Small intestine (tissue), 7 donors: ENCODE measurements at regions not wholly inside any gene's neighbourhood (a gene's known extent, or its start where the extent isn't known, plus 50 kb on each side); places are given as distances from the start of the nearest gene placed in this dataset.

Experiments used
- DNase-seq, 2 donors: peaks; one replicate each; pipeline versions ENCODE4 v3.0.0 to v3.0.0-alpha.2; 2013
- FAIRE-seq: peaks from 2 replicates; lab custom pipeline; 2012; peaks lifted over from hg19 to GRCh38; lab: Jason Lieb, UNC
- H3K27ac ChIP-seq, 3 donors: one replicate each; pipeline ENCODE4 v1.5.1; 2013; ENCODE audit warnings: low read length in 2 of 3, mild to moderate bottlenecking in 2 of 3, control low read depth in 1 of 3, inconsistent platforms in 1 of 3, low read depth in 1 of 3, moderate library complexity in 1 of 3
- H3K27me3 ChIP-seq, 3 donors: one replicate each; pipeline ENCODE4 v1.6.1; 2013; ENCODE audit warnings: low read length in 3 of 3, inconsistent platforms in 1 of 3; ENCODE audit not compliant: control insufficient read depth in 3 of 3, insufficient read depth in 3 of 3
- H3K36me3 ChIP-seq, 3 donors: one replicate each; pipeline ENCODE4 v1.6.1; 2013; ENCODE audit warnings: low read length in 3 of 3, inconsistent platforms in 1 of 3, low read depth in 1 of 3, mild to moderate bottlenecking in 1 of 3, moderate library complexity in 1 of 3; ENCODE audit not compliant: control insufficient read depth in 3 of 3, insufficient read depth in 2 of 3
- H3K4me1 ChIP-seq, 3 donors: one replicate each; pipeline ENCODE4 v1.6.1; 2013; ENCODE audit warnings: low read length in 2 of 3, inconsistent platforms in 1 of 3, low read depth in 1 of 3, mild to moderate bottlenecking in 1 of 3, moderate library complexity in 1 of 3; ENCODE audit not compliant: control insufficient read depth in 3 of 3, insufficient read depth in 2 of 3
- H3K4me3 ChIP-seq, 3 donors: one replicate each; pipeline ENCODE4 v1.5.1; 2013; ENCODE audit warnings: low read length in 3 of 3, control low read depth in 1 of 3, inconsistent platforms in 1 of 3, low read depth in 1 of 3, mild to moderate bottlenecking in 1 of 3, moderate library complexity in 1 of 3
- H3K9me3 ChIP-seq, 2 donors: one replicate each; pipeline ENCODE4 v1.6.1; 2013; ENCODE audit warnings: low read depth in 1 of 2, low read length in 1 of 2; ENCODE audit not compliant: control insufficient read depth in 2 of 2, insufficient read depth in 1 of 2
- WGBS, 3 donors: extraction: QIAGEN DNeasy Blood & Tissue Kit; methylation state at CpG; one replicate each; pipeline ENCODE4 v1.1.7; 2013; 5-methylcytosine and 5-hydroxymethylcytosine counted together
- donor health status: healthy with polysubstance abuse.
- donor health status: control.
- donor health status: control.
- donor health status: Bipolar disorder and iron deficiency.
- donor health status: healthy.

DNA sequence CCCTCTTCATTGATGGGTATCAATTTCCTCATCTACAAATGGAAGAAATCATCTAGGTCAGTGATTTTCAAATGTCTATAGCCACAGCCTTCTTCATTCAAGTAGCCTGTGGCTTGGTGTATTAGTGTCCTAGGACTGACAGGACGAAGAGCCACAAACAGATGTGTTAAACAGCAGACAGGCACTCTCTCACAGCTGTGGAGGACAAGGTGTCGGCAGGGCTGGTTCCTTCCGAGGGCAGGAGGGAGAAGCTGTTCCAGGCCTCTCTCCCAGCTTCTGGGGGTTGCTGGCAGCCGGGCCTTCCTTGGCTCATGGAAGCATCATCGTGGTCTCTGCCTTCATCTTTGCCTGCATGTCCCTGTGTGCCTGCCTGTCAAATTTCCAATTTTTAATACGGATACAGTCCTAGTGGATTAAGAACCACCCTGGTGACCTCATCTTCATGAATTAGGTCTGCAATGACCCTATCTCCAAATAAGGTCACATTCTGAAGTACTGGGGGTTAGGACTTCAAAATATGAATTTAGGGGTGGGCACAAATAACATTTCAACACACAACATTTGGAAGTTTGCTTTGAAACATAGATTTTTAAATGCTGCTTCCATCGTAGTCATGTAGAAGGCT lies 86.5 kb downstream of the PTGR3 start:
- Histone ChIP-seq H3K9me3 (no peaks in the 10 kb centered on the region), H3K4me1 (peaks cover 0 to 11% (median 0%) of the 10 kb centered on the region in 3 donors), H3K4me3 (no peak overlapping the region), H3K27me3 (no peaks in the 10 kb centered on the region), H3K36me3 (no peaks in the 10 kb centered on the region), H3K27ac (no peak overlapping the region)
- DNase-seq (no peak), FAIRE-seq (no peak)
- WGBS, 3 donors = 80 to 90% (median 87%) methylated on average over 7 of the region's 7 CpGs

DNA sequence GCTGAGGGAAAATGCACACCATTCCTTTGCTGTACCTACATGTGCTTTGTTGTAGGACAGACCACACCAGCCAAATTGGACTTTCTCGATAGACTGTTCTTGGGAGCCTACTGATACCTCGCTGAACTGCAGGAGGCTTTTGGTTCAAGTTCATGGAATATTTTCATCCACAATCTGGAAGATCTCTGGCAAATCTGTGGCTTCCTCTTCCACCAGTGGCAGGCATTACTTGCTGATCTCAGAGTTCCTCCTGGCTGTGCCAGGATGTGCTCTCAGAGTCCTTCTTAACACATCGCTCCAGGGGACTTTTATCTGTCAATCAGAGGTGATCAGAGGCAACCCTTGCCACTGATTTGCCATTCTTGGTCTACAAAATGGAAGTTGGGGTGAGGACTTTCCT lies 87.7 kb downstream of the PTGR3 start:
- no peaks in the 10 kb centered on the region for H3K27me3 ChIP-seq
- WGBS, 3 donors = 77 to 82% (median 82%) methylated on average over 3 of the region's 3 CpGs
- H3K4me3 ChIP-seq = no peak overlapping the region
- H3K4me1 ChIP-seq = peaks cover 0 to 5% (median 0%) of the 10 kb centered on the region in 3 donors
- no peaks in the 10 kb centered on the region for H3K9me3 ChIP-seq
- FAIRE-seq (no peak), DNase-seq (no peak)
- H3K27ac ChIP-seq = no peak overlapping the region
- no peaks in the 10 kb centered on the region for H3K36me3 ChIP-seq

DNA sequence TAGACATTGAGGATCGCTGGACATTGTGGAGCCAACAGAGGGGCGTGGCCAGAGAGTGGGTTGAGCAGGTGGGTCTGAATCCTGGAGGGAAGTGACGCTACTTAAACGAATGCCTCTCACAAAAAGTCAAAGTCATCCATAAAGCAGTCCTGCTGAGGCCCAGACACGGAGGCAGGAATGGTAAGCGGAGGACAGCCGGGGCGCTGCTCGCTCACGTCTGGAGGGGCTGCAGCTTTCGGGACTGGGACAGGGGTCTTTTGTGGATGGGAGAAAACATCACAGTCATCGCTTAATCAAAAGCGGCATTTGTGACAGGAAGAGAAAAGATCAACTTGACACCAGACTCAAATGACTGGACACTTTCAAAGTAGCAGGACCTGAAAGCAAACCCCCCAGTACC lies 88.4 kb downstream of the PTGR3 start:
- DNase-seq = no peak

DNA sequence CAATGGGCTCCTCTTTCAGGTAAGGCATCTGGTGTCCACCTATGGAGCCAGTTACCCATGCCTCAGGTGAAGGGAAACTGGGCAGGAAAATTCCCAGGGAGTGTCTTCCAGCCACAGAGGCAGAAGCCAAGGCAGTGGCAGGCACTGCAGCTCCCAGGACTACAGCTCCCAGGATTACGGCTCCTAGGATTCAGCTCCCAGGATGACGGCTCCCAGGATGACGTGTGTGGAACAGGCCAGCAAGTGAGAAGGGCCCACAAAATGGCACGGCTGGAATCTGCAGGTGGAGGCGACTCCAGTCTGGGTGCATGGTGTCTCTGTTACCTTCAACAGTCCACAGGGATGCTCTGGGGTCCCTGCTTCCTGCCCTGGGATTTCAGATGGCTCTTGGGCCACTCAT lies 92.1 kb downstream of the PTGR3 start:
- FAIRE-seq = no peak
- Histone ChIP-seq H3K27ac (no peak overlapping the region), H3K9me3 (no peaks in the 10 kb centered on the region), H3K27me3 (no peaks in the 10 kb centered on the region), H3K4me3 (no peak overlapping the region), H3K36me3 (no peaks in the 10 kb centered on the region), H3K4me1 (peaks cover 0 to 1% (median under 1%) of the 10 kb centered on the region in 3 donors)
- WGBS, 3 donors = 91 to 98% (median 93%) methylated on average over 5 of the region's 5 CpGs
- DNase-seq = no peak

More for the DNA sequence above, 88.4 kb downstream of the PTGR3 start:
- H3K27ac ChIP-seq = no peak overlapping the region
- H3K27me3 ChIP-seq = no peaks in the 10 kb centered on the region
- no peak for FAIRE-seq
- H3K4me1 ChIP-seq = no peaks in the 10 kb centered on the region
- WGBS, 3 donors = 83 to 87% (median 85%) methylated on average over 13 of the region's 13 CpGs
- H3K36me3 ChIP-seq = no peaks in the 10 kb centered on the region
- H3K9me3 ChIP-seq = no peaks in the 10 kb centered on the region
- no peak overlapping the region for H3K4me3 ChIP-seq

DNA sequence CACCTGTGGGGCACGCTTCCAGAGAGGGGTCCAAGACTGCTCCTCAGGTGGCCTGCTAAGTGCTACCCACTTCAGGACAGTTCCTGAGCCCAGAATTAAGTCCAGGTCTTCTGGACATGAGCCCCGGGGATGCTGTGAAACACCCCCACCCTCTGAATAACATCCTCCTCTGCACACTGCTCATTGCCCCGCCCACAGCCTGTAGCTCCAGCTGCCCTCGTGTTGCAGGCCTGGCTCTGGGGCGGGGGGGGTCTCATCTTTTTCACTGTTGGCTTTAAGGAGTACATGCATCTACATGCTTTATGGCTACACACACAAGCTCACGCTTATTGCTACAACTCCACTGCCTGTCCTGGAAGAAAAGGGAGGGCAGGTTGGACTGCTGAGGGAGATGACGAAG lies 92.8 kb downstream of the PTGR3 start:
- H3K4me1 ChIP-seq = peaks cover 0 to 4% (median 1%) of the 10 kb centered on the region in 3 donors
- H3K36me3 ChIP-seq = no peaks in the 10 kb centered on the region
- 51 to 60% (median 53%) methylated on average over 7 of the region's 7 CpGs for WGBS, 3 donors
- H3K9me3 ChIP-seq = no peaks in the 10 kb centered on the region
- FAIRE-seq (no peak), DNase-seq (no peak)
- H3K27ac ChIP-seq = no peak overlapping the region
- H3K27me3 ChIP-seq = no peaks in the 10 kb centered on the region
- no peak overlapping the region for H3K4me3 ChIP-seq

DNA sequence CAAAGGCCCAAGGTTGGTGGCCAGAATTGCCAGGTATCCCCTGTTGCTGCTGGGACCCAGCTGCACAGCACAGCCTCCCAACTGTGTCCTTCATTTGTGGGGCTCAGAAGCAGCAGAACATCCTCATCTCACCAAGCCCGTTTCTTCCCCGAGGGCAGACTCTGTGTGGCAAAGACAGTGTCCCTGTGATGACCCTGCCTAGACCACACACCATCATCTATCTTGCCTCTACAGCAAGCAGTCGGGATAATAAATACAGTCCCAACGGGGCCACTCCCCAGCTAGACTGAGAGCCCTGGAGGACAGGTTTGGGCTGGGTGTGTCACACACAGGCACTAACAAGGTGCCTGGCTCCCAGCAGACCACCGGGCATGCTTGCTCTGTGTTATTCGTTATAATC lies 93.4 kb downstream of the PTGR3 start:
- Histone ChIP-seq H3K4me1 (peaks cover 0 to 4% (median 1%) of the 10 kb centered on the region in 3 donors), H3K9me3 (no peaks in the 10 kb centered on the region), H3K27me3 (no peaks in the 10 kb centered on the region), H3K36me3 (no peaks in the 10 kb centered on the region), H3K27ac (no peak overlapping the region), H3K4me3 (no peak overlapping the region)
- no peak for FAIRE-seq
- WGBS, 3 donors = 59 to 63% (median 62%) methylated on average over 6 of the region's 6 CpGs
- no peak for DNase-seq
